MM.1S (cell line): ENCODE measurements at regions not wholly inside any gene's neighbourhood (a gene's known extent, or its start where the extent isn't known, plus 50 kb on each side); places are given as distances from the start of the nearest gene placed in this dataset.

Experiments used
- CTCF ChIP-seq: fragments of 300-600 bp; sonication (generic); IDR thresholded peaks from 2 replicates; pipeline ENCODE4 v1.5.1; 2016; ENCODE audit warnings: antibody characterized with exemption, low read length, mixed read lengths
- EZH2 ChIP-seq: fragments of 300-600 bp; sonication (generic); optimal IDR thresholded peaks from 2 replicates; pipeline ENCODE3; 2017; ENCODE audit warnings: low read depth, mild to moderate bottlenecking, antibody characterized with exemption, low read length, mixed read lengths
- EZH2phosphoT487 ChIP-seq: fragments of 300-600 bp; sonication (generic); IDR thresholded peaks from 2 replicates; pipeline ENCODE4 v1.6.1; 2018; ENCODE audit warnings: antibody characterized with exemption, low read length

- TF ChIP-seq EZH2 (no peak), CTCF (no peak), EZH2phosphoT487 (no peak)
These were observed 186.8 kb upstream of the PRR20A start for GRCh38 chr13:56953965-56954364.
